GM19023 (cell line): ENCODE measurements at regions not wholly inside any gene's neighbourhood (a gene's known extent, or its start where the extent isn't known, plus 50 kb on each side); places are given as distances from the start of the nearest gene placed in this dataset.

Experiments
- ATAC-seq: cut with Tn5 transposase; IDR thresholded peaks from one replicate; pipeline ENCODE4 v1.9.1; 2021; ENCODE audit warnings: mild to moderate bottlenecking, moderate library complexity; ENCODE audit not compliant: unreplicated experiment

- no peak for ATAC-seq
These were observed 68.4 kb upstream of the DLK1 start for GRCh38 chr14:100658181-100658886.

DNA sequence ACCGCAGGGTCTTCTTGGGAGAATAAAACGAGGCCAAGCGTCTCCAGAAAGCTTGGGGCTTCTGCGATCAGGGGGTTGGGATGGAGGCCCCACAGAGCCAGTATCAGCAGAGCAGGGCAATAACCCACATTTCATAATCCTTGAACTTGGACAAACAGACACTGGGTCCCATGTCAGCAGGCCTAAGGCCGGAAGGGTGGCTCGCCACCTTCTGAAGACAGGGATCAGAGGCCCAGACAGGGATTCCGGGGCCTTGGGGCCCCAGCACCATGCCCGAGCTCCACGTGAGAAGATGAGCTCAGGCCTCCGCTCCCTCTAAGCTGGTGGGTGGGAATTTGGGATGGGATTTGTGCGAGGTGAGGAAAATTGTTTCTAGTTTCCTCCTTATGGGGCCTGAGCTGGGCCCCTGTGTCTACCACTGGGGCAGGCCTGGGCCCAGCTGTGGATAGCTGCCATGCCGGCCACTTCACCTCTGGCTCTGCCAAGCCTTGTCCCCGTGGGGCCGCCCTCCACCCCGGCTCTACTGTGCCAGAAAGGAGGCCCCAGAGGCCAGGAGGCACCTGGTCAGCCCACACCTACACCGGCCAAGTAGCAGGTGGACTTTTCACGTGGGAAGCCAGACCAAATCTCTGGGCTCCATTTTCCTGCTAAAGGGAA lies 67.2 kb upstream of the DLK1 start:
- no peak for ATAC-seq

DNA sequence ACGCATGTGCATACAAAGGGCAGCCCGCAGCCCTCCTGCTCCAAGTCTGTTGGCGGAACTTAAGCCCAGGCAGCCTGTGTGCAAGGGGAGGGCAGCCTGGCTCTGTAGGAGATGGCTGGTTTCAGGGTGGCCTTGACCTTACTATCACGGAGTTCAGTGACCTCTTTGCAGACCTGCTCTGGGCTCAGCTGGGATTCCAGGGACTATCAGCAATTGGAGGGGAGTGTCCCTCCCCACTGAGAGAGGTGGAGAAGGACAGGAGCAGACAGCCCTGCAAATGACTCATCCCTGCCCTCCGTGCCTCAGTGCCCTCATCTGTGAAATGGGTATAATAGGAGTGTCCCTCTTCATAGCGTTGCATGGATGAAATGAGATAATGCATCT lies 66.2 kb upstream of the DLK1 start:
- ATAC-seq: no peak

DNA sequence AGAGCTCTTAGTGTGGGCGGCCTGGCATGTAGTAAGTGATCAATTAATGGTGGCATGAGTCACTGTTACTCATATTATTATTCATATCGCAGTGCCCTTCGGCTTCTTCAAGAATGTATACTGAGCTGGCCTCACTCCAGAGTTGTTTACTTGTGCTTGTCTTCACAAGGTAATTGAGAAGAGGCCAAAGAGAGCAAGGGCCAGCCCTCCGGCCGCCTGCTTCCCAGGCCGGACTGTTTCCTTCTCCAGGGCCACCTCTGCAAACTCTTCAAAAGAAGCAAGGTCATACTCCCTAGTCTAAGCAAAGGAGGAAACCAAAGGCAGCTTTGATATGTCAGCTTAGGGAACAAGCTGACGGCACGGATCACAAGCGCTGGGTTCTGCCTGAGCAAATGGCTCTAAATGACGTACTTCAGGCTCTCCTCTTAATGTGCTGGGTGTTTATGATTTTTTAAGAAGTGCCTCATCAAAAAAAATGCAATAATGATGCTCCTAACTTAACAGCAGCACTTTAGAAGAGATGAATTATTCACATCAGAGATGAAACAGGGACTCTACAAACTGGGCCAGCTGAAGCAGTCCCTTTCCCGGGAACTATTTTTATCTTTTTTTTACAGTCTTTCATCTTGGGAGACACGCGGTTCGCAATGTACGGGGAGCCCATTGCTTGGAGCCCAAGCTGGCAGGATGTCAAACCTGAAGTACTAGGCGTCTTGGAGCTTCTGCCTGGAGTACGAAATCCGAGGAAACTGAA lies 65.6 kb upstream of the DLK1 start:
- ATAC-seq: no peak

DNA sequence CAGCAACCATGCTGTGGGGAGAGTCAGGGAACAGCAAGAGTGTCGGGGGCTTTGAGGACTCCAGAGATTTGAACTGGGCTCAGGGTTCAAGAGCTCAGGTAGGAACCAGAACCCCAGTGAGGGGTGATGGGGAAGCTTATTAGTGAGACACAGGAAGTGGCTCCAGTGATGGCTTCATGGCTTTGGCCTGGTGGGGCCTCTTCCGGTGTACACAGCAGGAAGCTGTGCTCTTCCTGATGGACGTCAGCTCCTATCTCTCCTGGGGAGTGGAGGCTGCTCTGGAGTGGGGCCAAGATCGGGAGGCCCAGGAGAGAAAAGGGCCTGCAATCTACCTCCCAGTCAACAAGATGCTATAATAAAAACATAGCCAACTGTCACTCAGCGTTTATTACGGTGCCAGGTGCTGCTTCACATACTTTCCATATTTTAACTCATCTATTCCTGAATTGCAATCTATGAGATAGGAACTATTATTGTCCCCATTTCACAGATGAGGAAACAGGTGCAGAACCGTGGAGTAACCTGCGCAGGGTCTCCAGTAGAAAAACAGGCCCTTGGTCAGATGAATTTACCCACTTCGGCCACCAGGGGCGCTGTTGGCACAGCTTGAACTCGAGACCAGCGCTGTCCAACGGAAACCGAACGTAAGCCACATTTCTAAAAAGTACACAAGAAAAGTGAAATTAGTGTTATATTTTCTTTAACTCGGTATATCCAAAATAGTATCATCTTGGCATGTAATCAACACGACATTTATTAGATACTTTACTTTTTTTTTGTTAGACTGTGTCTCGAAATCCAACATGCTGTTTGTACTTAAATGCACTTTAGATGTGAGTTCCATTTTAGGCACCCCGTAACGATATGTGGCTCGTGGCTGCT lies 63.6 kb upstream of the DLK1 start:
- ATAC-seq: no peak

DNA sequence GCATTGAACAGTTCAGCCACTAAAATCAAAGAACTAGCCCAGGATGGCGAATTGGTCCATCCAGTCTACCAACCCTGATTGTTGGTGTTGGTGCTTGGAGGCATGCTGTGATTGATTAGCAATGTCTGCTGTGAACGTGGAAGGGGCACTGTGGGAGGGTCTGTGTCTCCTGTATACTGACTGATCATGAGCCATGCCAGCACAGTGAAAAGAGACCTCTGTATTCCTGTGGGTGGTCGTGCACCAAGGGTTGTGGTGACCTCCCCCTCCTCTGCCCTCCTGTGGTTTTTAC lies 63.0 kb upstream of the DLK1 start:
- no peak for ATAC-seq

GRCh38 chr14:100664231-100664630 lies 62.5 kb upstream of the DLK1 start:
- no peak for ATAC-seq

GRCh38 chr14:100664841-100665510 lies 61.7 kb upstream of the DLK1 start:
- no peak for ATAC-seq

GRCh38 chr14:100665511-100666032 lies 61.1 kb upstream of the DLK1 start:
- ATAC-seq: no peak

DNA sequence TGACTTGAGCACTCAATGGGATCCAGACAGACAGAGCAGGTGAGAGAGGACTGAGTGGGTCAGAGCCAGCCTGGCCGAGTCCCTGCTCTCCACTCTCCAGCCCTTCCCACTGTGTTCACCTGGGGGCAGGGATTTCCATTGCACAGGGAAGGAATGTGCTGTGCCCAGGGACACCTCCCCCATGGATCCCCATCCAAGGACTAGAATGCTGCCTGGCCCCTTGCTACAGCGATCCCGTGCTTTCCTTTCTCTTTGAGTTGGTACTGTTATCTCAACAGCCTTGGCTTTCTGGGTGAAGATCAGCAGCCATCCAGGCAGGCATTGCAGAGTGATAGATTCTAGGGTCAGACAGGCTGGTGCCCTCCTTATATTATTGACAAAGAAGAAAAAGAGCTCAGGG lies 60.3 kb upstream of the DLK1 start:
- ATAC-seq: no peak

- ATAC-seq: no peak
These were observed 59.8 kb upstream of the DLK1 start for GRCh38 chr14:100666851-100667250.

- no peak for ATAC-seq
These were observed 59.0 kb upstream of the DLK1 start for GRCh38 chr14:100667656-100668055.

- ATAC-seq: no peak
These were observed 58.3 kb upstream of the DLK1 start for GRCh38 chr14:100668352-100668751.

GRCh38 chr14:100669011-100669412 lies 57.7 kb upstream of the DLK1 start:
- no peak for ATAC-seq

- no peak for ATAC-seq
These were observed 57.2 kb upstream of the DLK1 start for GRCh38 chr14:100669468-100669867.

GRCh38 chr14:100670017-100670752 lies 56.5 kb upstream of the DLK1 start:
- no peak for ATAC-seq

- ATAC-seq: no peak
These were observed 56.0 kb upstream of the DLK1 start for GRCh38 chr14:100670753-100671049.

DNA sequence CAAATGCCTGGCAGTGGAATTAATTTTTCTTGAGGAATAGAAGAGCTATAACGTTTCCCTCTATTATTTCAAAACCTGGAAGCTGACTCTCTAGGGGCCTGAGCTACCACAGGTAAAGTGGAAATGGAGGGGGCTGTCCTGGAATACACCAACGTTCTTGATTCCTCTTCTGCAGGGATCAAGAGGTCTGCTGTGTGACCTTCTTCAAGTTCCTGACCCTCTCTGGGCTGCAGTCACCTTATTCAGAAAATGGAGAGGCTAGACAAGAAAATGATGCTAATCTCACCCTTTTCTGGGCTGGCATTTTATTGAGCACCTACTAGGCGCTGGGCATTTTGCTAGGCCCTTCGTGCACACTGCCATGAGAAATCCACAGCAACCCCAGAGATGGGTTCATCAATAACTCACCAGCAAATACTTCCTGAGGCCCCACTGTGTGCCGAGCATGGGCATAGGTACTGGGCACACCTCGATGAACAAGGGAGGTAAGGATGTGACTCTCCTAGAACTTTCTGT lies 55.2 kb upstream of the DLK1 start:
- ATAC-seq: no peak

DNA sequence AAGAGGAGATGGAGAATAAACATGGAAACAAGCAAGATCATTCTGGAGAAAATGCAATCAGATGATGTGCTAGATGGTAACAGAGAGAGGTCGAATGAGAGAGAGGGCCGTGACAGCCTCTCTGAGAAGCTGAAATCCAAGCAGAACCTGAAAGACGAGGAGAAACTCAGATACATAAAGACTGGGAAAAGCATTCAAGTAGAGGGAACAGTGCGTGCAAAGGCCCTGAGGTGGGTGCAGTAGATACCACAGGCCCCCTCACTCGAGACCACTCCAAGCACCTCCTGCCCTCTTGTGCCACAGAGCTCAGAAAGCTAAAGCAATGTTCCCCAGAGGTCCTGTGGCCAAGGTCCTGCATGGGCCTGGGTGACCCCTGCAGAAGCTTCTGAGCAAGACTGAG lies 54.8 kb upstream of the DLK1 start:
- no peak for ATAC-seq
